ENCODE measurements at regions not wholly inside any gene's neighbourhood (a gene's known extent, or its start where the extent isn't known, plus 50 kb on each side); places are given as distances from the start of the nearest gene placed in this dataset.

DNA sequence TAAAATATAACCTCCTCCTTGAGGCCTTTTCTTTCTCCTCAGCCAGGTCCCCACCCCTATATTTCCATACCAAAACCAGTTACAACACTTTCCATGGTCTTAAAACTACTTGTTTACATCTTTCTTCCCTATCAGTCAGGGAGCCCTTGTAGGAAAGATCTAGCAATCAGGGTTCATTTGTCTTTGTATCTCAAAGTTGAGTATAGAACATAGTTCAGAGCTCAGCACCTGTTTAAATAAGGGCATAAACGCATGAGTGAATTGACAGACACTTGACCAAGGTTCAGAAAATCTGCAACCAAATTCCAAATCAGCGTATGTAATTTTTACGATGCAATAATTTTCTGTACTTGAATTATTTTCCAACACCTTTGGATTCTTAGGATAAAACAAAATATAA, 352.2 kb upstream of the MAGEB16 start:
- TF ChIP-seq USF1 (IDR thresholded peaks at IDR 0.05) = no peak
- no peak for TF ChIP-seq EGR1 (IDR thresholded peaks at IDR 0.05)
- TF ChIP-seq YY1 (IDR thresholded peaks at IDR 0.05; ENCODE audit: low read depth) = no peak
- TF ChIP-seq, protein P1, sequence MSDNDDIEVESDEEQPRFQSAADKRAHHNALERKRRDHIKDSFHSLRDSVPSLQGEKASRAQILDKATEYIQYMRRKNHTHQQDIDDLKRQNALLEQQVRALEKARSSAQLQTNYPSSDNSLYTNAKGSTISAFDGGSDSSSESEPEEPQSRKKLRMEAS (IDR thresholded peaks at IDR 0.05) = no peak
- no peak for TF ChIP-seq EP300 (IDR thresholded peaks at IDR 0.05; ENCODE audit: borderline replicate concordance)

DNA sequence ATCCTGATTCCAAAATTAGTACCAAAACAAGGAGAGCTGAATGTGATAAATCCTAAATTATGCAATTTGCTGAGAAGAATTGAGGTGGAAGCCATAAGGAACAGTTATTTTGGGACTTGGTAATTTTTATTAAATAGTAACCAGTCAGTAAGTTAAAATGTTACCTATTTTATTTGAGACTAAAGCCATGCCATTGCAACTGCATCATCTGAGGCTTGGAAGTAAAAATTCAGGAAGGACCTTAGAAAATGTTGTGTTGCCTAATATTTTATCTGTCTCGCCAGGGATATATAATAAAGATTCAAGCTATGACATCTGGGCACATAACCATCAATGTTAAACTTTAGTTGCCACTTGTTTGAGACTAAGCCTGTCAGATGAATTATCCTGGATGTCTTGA, 341.3 kb upstream of the MAGEB16 start:
- TF ChIP-seq FOXM1 (IDR thresholded peaks at IDR 0.05; ENCODE audit: borderline replicate concordance, low read depth) (no peak), NFIC (IDR thresholded peaks at IDR 0.05) (no peak), TCF12 (IDR thresholded peaks at IDR 0.05; ENCODE audit: low read depth) (no peak)

- no peak for TF ChIP-seq NFIC (IDR thresholded peaks at IDR 0.05)
- no peak for TF ChIP-seq CREB1 (IDR thresholded peaks at IDR 0.05; ENCODE audit: low read depth)
- TF ChIP-seq TEAD4 (IDR thresholded peaks at IDR 0.05) = no peak
- TF ChIP-seq FOXM1 (IDR thresholded peaks at IDR 0.05; ENCODE audit: borderline replicate concordance, low read depth) = no peak
- TF ChIP-seq USF1 (IDR thresholded peaks at IDR 0.05) = no peak
- no peak for TF ChIP-seq ZBTB7A (IDR thresholded peaks at IDR 0.05; ENCODE audit: low read depth)
- TF ChIP-seq RAD21 (IDR thresholded peaks at IDR 0.05; ENCODE audit: low read depth) = no peak
- no peak for TF ChIP-seq YY1 (IDR thresholded peaks at IDR 0.05; ENCODE audit: low read depth)
- no peak for TF ChIP-seq TCF12 (IDR thresholded peaks at IDR 0.05; ENCODE audit: low read depth)
- no peak for TF ChIP-seq EP300 (IDR thresholded peaks at IDR 0.05; ENCODE audit: borderline replicate concordance)
- no peak for TF ChIP-seq CEBPB (IDR thresholded peaks at IDR 0.05)
- no peak for TF ChIP-seq EGR1 (IDR thresholded peaks at IDR 0.05)
- TF ChIP-seq, protein P1 (IDR thresholded peaks at IDR 0.05) = no peak
Measured at GRCh38 chrX:35458142-35458541, 340.0 kb upstream of the MAGEB16 start.

DNA sequence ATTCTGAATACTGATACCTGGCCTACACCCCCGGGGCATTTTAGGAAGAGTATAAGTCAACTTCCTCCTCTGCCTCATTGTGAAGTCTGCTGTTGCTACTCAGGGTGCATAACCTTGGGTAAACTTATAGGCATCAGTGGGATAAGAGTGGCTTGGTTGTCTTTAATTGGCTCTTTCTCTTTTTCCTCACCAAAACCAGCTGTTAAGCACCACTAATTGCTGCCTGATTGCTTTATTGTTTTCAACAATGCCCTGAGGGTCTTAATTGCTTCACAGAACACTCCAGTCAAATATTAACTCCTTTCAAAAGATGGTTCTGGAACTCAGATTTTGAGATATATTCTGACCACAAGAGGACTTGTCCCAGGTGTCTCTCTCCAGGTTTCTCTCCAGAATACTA, 337.0 kb upstream of the MAGEB16 start:
- TF ChIP-seq, protein P1 (IDR thresholded peaks at IDR 0.05) = no peak
- no peak for TF ChIP-seq ZBTB7A (IDR thresholded peaks at IDR 0.05; ENCODE audit: low read depth)

GRCh38 chrX:35499071-35499862, 298.9 kb upstream of the MAGEB16 start:
- TF ChIP-seq ZBTB7A (IDR thresholded peaks at IDR 0.05; ENCODE audit: low read depth) (no peak), TEAD4 (IDR thresholded peaks at IDR 0.05) (no peak), EGR1 (IDR thresholded peaks at IDR 0.05) (no peak), TCF12 (IDR thresholded peaks at IDR 0.05; ENCODE audit: low read depth) (no peak), CREB1 (IDR thresholded peaks at IDR 0.05; ENCODE audit: low read depth) (no peak), USF1 (IDR thresholded peaks at IDR 0.05) (no peak), RAD21 (IDR thresholded peaks at IDR 0.05; ENCODE audit: low read depth) (no peak), EP300 (IDR thresholded peaks at IDR 0.05; ENCODE audit: borderline replicate concordance) (no peak), FOXM1 (IDR thresholded peaks at IDR 0.05; ENCODE audit: borderline replicate concordance, low read depth) (no peak), CEBPB (IDR thresholded peaks at IDR 0.05) (no peak), YY1 (IDR thresholded peaks at IDR 0.05; ENCODE audit: low read depth) (no peak), TAF1 (IDR thresholded peaks at IDR 0.05; ENCODE audit: low read depth) (no peak), NFIC (IDR thresholded peaks at IDR 0.05) (no peak)
- TF ChIP-seq, protein P1 (IDR thresholded peaks at IDR 0.05) = no peak
- TF ChIP-seq, protein P2, sequence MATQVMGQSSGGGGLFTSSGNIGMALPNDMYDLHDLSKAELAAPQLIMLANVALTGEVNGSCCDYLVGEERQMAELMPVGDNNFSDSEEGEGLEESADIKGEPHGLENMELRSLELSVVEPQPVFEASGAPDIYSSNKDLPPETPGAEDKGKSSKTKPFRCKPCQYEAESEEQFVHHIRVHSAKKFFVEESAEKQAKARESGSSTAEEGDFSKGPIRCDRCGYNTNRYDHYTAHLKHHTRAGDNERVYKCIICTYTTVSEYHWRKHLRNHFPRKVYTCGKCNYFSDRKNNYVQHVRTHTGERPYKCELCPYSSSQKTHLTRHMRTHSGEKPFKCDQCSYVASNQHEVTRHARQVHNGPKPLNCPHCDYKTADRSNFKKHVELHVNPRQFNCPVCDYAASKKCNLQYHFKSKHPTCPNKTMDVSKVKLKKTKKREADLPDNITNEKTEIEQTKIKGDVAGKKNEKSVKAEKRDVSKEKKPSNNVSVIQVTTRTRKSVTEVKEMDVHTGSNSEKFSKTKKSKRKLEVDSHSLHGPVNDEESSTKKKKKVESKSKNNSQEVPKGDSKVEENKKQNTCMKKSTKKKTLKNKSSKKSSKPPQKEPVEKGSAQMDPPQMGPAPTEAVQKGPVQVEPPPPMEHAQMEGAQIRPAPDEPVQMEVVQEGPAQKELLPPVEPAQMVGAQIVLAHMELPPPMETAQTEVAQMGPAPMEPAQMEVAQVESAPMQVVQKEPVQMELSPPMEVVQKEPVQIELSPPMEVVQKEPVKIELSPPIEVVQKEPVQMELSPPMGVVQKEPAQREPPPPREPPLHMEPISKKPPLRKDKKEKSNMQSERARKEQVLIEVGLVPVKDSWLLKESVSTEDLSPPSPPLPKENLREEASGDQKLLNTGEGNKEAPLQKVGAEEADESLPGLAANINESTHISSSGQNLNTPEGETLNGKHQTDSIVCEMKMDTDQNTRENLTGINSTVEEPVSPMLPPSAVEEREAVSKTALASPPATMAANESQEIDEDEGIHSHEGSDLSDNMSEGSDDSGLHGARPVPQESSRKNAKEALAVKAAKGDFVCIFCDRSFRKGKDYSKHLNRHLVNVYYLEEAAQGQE (IDR thresholded peaks at IDR 0.05; ENCODE audit: low read depth) = no peak

DNA sequence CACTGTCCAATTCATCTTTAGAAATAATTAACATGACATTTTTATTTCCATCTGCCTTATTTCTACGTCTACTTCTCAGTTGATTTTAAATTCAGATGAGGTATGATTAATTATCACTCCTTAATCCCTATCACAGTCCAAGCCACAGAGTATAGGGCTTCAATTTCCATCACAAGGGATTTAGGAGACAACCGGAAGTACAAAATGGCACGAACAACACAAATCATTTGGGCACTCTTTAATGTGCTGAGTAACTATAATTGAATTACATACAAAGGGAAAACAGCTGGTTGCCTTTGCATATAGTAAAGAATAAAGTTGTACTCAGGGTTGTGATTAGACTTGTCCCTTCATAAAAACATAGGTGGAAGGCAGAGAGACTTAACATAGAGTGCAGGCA, 290.4 kb upstream of the MAGEB16 start:
- TF ChIP-seq EP300 (IDR thresholded peaks at IDR 0.05; ENCODE audit: borderline replicate concordance) (no peak), ZBTB7A (IDR thresholded peaks at IDR 0.05; ENCODE audit: low read depth) (no peak), CEBPB (IDR thresholded peaks at IDR 0.05) (no peak), YY1 (IDR thresholded peaks at IDR 0.05; ENCODE audit: low read depth) (no peak), RAD21 (IDR thresholded peaks at IDR 0.05; ENCODE audit: low read depth) (no peak), EGR1 (IDR thresholded peaks at IDR 0.05) (no peak), NFIC (IDR thresholded peaks at IDR 0.05) (no peak), FOXM1 (IDR thresholded peaks at IDR 0.05; ENCODE audit: borderline replicate concordance, low read depth) (no peak), CREB1 (IDR thresholded peaks at IDR 0.05; ENCODE audit: low read depth) (no peak), TCF12 (IDR thresholded peaks at IDR 0.05; ENCODE audit: low read depth) (no peak), TAF1 (IDR thresholded peaks at IDR 0.05; ENCODE audit: low read depth) (no peak), TEAD4 (IDR thresholded peaks at IDR 0.05) (no peak), USF1 (IDR thresholded peaks at IDR 0.05) (no peak)
- TF ChIP-seq, protein P2 (IDR thresholded peaks at IDR 0.05; ENCODE audit: low read depth) = no peak
- TF ChIP-seq, protein P1 (IDR thresholded peaks at IDR 0.05) = no peak

Measured in Ishikawa (cell line).